ENCODE measurements at regions not wholly inside any gene's neighbourhood (a gene's known extent, or its start where the extent isn't known, plus 50 kb on each side); places are given as distances from the start of the nearest gene placed in this dataset.
A peak's percentile ranks its signal among the peaks of the same experiment; 100 is the strongest.

GRCh38 chr4:114728426-114728825, 129.8 kb downstream of the UGT8 start:
- DNase-seq: no peak

- DNase-seq: peak; percentile 33
Observed at GRCh38 chr4:114729068-114729738, 130.6 kb downstream of the UGT8 start.

GRCh38 chr4:114734594-114734993, 136.0 kb downstream of the UGT8 start:
- DNase-seq: peak; percentile 24

- DNase-seq: no peak
Observed at GRCh38 chr4:114752391-114753165, 154.0 kb downstream of the UGT8 start.

GRCh38 chr4:114754616-114755015, 156.0 kb downstream of the UGT8 start:
- no peak for DNase-seq

GRCh38 chr4:114758066-114758465, 159.5 kb downstream of the UGT8 start:
- no peak for DNase-seq

- no peak for DNase-seq
Observed at GRCh38 chr4:114768501-114768900, 169.9 kb downstream of the UGT8 start.

- no peak for DNase-seq
Observed at GRCh38 chr4:114770624-114771023, 172.0 kb downstream of the UGT8 start.

- DNase-seq: no peak
Observed at GRCh38 chr4:114773339-114773738, 174.7 kb downstream of the UGT8 start.

Measured in NCI-H2171 (cell line).